ENCODE measurements at regions not wholly inside any gene's neighbourhood (a gene's known extent, or its start where the extent isn't known, plus 50 kb on each side); places are given as distances from the start of the nearest gene placed in this dataset.
A peak's percentile ranks its signal among the peaks of the same experiment; 100 is the strongest.

- H3K27me3 ChIP-seq (replicated peaks), result no peaks in the 10 kb centered on the region
- in situ Hi-C loops (cut with HindIII; ENCODE audit: low pct_ligation_motif_present, low sequenced_read_pairs), result no loop called here
- DNase-seq, result no peak
- no peak overlapping the region for H3K4me3 ChIP-seq (ENCODE audit: low read depth, low read length)
- TF ChIP-seq, protein P1, sequence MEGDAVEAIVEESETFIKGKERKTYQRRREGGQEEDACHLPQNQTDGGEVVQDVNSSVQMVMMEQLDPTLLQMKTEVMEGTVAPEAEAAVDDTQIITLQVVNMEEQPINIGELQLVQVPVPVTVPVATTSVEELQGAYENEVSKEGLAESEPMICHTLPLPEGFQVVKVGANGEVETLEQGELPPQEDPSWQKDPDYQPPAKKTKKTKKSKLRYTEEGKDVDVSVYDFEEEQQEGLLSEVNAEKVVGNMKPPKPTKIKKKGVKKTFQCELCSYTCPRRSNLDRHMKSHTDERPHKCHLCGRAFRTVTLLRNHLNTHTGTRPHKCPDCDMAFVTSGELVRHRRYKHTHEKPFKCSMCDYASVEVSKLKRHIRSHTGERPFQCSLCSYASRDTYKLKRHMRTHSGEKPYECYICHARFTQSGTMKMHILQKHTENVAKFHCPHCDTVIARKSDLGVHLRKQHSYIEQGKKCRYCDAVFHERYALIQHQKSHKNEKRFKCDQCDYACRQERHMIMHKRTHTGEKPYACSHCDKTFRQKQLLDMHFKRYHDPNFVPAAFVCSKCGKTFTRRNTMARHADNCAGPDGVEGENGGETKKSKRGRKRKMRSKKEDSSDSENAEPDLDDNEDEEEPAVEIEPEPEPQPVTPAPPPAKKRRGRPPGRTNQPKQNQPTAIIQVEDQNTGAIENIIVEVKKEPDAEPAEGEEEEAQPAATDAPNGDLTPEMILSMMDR (IDR thresholded peaks at IDR 0.05; ENCODE audit: low read depth, low read length, missing control alignments), result no peak
- no peak overlapping the region for H3K27ac ChIP-seq
- no peaks in the 10 kb centered on the region for H3K36me3 ChIP-seq (replicated peaks)
These were observed 794.7 kb downstream of the EFNB2 start for GRCh38 chr13:105740739-105741138.

DNA sequence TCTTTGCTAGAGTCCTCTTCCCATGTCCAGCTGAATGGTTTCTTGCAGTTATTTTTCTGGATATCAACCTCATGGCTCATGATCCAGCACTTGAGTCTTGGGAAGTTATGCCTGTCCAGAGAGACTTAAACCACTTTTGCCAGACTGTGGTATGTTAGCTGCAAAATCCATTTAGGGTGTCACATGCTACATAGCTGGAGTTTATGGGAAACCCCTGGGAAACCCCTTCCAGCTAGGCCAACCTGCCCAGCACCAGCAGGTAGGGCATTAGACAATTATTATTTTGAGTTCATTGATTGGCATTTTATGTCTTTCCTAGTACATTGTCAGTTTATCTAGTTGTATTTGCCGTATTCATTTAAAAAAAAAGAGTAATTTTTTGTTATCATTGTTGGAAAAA is 797.8 kb downstream of the EFNB2 start:
- Histone ChIP-seq H3K27me3 (replicated peaks) (no peaks in the 10 kb centered on the region), H3K27ac (no peak overlapping the region), H3K4me3 (ENCODE audit: low read depth, low read length) (no peak overlapping the region), H3K36me3 (replicated peaks) (no peaks in the 10 kb centered on the region)
- no peak for DNase-seq
- in situ Hi-C loops (cut with HindIII; ENCODE audit: low pct_ligation_motif_present, low sequenced_read_pairs), result no loop called here
- TF ChIP-seq, protein P1 (IDR thresholded peaks at IDR 0.05; ENCODE audit: low read depth, low read length, missing control alignments), result no peak

DNA sequence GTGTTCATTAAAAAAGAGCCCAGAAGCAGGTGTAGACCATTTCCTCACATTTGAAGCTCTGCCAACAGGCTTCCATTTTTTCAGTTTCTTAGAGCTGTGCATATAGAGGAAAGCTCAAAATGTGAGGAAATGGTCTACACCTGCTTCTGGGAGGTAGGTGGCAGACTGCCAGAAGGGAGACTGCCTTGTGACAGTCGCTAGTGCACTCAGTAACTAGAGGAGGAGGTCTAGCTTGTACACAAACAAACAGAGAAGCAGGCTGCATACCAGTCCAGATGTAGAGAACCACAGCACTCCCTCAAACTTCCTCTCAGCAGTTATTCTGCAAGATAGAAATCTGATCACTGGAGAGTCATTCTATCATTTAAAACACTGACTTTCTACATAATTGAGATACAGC is 800.2 kb downstream of the EFNB2 start:
- H3K36me3 ChIP-seq (replicated peaks), result no peaks in the 10 kb centered on the region
- in situ Hi-C loops (cut with HindIII; ENCODE audit: low pct_ligation_motif_present, low sequenced_read_pairs), result no loop called here
- H3K4me3 ChIP-seq (ENCODE audit: low read depth, low read length), result no peak overlapping the region
- H3K27me3 ChIP-seq (replicated peaks), result no peaks in the 10 kb centered on the region
- TF ChIP-seq, protein P1 (IDR thresholded peaks at IDR 0.05; ENCODE audit: low read depth, low read length, missing control alignments), result no peak
- no peak for DNase-seq
- H3K27ac ChIP-seq, result no peak overlapping the region

GRCh38 chr13:105732806-105733529 is 802.5 kb downstream of the EFNB2 start:
- H3K27ac ChIP-seq, result no peak overlapping the region
- in situ Hi-C loops (cut with HindIII; ENCODE audit: low pct_ligation_motif_present, low sequenced_read_pairs), result no loop called here
- no peaks in the 10 kb centered on the region for H3K27me3 ChIP-seq (replicated peaks)
- TF ChIP-seq, protein P1 (IDR thresholded peaks at IDR 0.05; ENCODE audit: low read depth, low read length, missing control alignments), result no peak
- H3K36me3 ChIP-seq (replicated peaks), result no peaks in the 10 kb centered on the region
- H3K4me3 ChIP-seq (ENCODE audit: low read depth, low read length), result no peak overlapping the region
- DNase-seq, result no peak

DNA sequence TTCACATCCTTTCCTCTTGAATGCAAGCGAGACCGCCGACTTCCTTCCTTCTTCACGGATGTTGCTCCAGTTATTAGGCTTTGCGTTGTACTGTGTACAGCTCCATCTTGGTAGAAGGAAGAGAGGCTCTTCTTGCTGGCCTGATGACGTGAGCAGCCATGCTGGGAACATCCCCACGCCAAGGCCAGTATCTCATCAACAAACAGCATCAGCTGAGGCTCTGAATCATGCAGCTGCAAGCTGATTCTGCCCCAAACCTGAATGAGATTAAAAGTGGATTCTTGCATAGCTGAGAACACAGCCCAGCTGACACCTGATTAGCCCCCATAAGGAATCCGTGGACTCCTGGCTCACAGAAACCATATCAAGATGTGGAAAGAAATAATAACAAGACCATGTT is 809.6 kb downstream of the EFNB2 start:
- peak; percentile 3 for DNase-seq
- no peak overlapping the region for H3K27ac ChIP-seq

More for the DNA sequence above, 809.6 kb downstream of the EFNB2 start:
- in situ Hi-C loops (cut with HindIII; ENCODE audit: low pct_ligation_motif_present, low sequenced_read_pairs), result no loop called here
- TF ChIP-seq, protein P1 (IDR thresholded peaks at IDR 0.05; ENCODE audit: low read depth, low read length, missing control alignments), result no peak
- Histone ChIP-seq H3K27me3 (replicated peaks) (no peaks in the 10 kb centered on the region), H3K4me3 (ENCODE audit: low read depth, low read length) (no peak overlapping the region), H3K36me3 (replicated peaks) (no peaks in the 10 kb centered on the region)

All from brain microvascular endothelial cell (primary cell).